ENCODE measurements at regions not wholly inside any gene's neighbourhood (a gene's known extent, or its start where the extent isn't known, plus 50 kb on each side); places are given as distances from the start of the nearest gene placed in this dataset.
A peak's percentile ranks its signal among the peaks of the same experiment; 100 is the strongest.

- TF ChIP-seq IKZF2 (IDR thresholded peaks at IDR 0.05), result peak; percentile 20 to 38; a peak in 2 of 4 replicates
- no peak for TF ChIP-seq CTCF (IDR thresholded peaks at IDR 0.05 in 2 of 3, conservative IDR thresholded peaks at IDR 0.05 in 1 of 3; ENCODE audit: control insufficient read depth in 2 of 3, extremely low read depth in 1 of 3, insufficient read depth in 1 of 3, low read depth in 3 of 3, low read length in 3 of 3)
- no peak for TF ChIP-seq JUND (IDR thresholded peaks at IDR 0.05; ENCODE audit: low read depth, low read length)
- no peak for TF ChIP-seq ZBTB4 (CRISPR knock-in tag; IDR thresholded peaks at IDR 0.05)
- TF ChIP-seq GATAD2B (conservative IDR thresholded peaks at IDR 0.05; ENCODE audit: low read depth), result no peak
- TF ChIP-seq KLF5 (IDR thresholded peaks at IDR 0.05; ENCODE audit: partially characterized antibody), result no peak
- TF ChIP-seq SMARCA5 (IDR thresholded peaks at IDR 0.05), result no peak
- no peak for TF ChIP-seq E2F4 (IDR thresholded peaks at IDR 0.05; ENCODE audit: low read depth, low read length)
- TF ChIP-seq CHD2 (IDR thresholded peaks at IDR 0.05; ENCODE audit: borderline replicate concordance, low read depth, low read length), result no peak
- TF ChIP-seq MTA2 (IDR thresholded peaks at IDR 0.05; ENCODE audit: low read depth), result 0 out of 2 replicates have a peak, but pooled peaks have one; percentile 24
- no peak for TF ChIP-seq CBFB (IDR thresholded peaks at IDR 0.05; ENCODE audit: low read depth)
- peak; percentile 36; the same call in 1 of the 2 replicates for TF ChIP-seq ATF7 (IDR thresholded peaks at IDR 0.05; ENCODE audit: low read depth)
- no peak for TF ChIP-seq TARDBP (IDR thresholded peaks at IDR 0.05; ENCODE audit: borderline replicate concordance)
- TF ChIP-seq RELA (IDR thresholded peaks at IDR 0.05; ENCODE audit: borderline replicate concordance, partially characterized antibody), result no peak
- TF ChIP-seq NR2F1 (conservative IDR thresholded peaks at IDR 0.05), result no peak
- no peak for TF ChIP-seq HDAC6 (IDR thresholded peaks at IDR 0.05; ENCODE audit: unreplicated experiment)
- TF ChIP-seq SUZ12 (IDR thresholded peaks at IDR 0.05; ENCODE audit: unreplicated experiment), result no peak
- no peak for TF ChIP-seq ZNF217 (IDR thresholded peaks at IDR 0.05)
- no peak for TF ChIP-seq ZNF384 (IDR thresholded peaks at IDR 0.05; ENCODE audit: borderline replicate concordance, low read depth, low read length)
- TF ChIP-seq SREBF1 (IDR thresholded peaks at IDR 0.05; ENCODE audit: low read length), result no peak
- no peak for TF ChIP-seq NFYB (IDR thresholded peaks at IDR 0.05; ENCODE audit: insufficient read depth, low read depth, low read length)
- TF ChIP-seq STAT3 (IDR thresholded peaks at IDR 0.05; ENCODE audit: low read depth, low read length), result no peak
- TF ChIP-seq SMAD1 (IDR thresholded peaks at IDR 0.05; ENCODE audit: low read depth, partially characterized antibody), result no peak
- TF ChIP-seq IKZF1 (conservative IDR thresholded peaks at IDR 0.05), result no peak
- no peak for TF ChIP-seq SP1 (IDR thresholded peaks at IDR 0.05; ENCODE audit: low read depth, low read length)
- TF ChIP-seq ZNF274 (IDR thresholded peaks at IDR 0.05; ENCODE audit: insufficient read depth, insufficient read length), result no peak
- no peak for TF ChIP-seq CREM (IDR thresholded peaks at IDR 0.05; ENCODE audit: low read depth)
These were observed 112.9 kb upstream of the FER start (continued) for GRCh38 chr5:108634617-108635288.

Data from GM12878 (cell line).